ENCODE measurements at regions not wholly inside any gene's neighbourhood (a gene's known extent, or its start where the extent isn't known, plus 50 kb on each side); places are given as distances from the start of the nearest gene placed in this dataset.

GRCh38 chr2:129796225-129796624 lies 183.2 kb upstream of the RAB6C start:
- Histone ChIP-seq H3K36me3 (ENCODE audit: control insufficient read depth in 2 of 3, insufficient read depth in 3 of 3, low read length in 3 of 3) (no peaks in the 10 kb centered on the region), H3K27me3 (ENCODE audit: control insufficient read depth in 2 of 2, insufficient read depth in 2 of 2, low read length in 2 of 2) (no peaks in the 10 kb centered on the region), H3K9me3 (ENCODE audit: control insufficient read depth in 2 of 3, low read length in 3 of 3) (no peaks in the 10 kb centered on the region), H3K27ac (ENCODE audit: low read depth, low read length) (no peak overlapping the region), H3K4me3 (ENCODE audit: low read length) (no peak overlapping the region), H3K4me1 (ENCODE audit: control insufficient read depth in 2 of 2, insufficient read depth in 2 of 2, low read length in 2 of 2) (no peaks in the 10 kb centered on the region)
- peaks cover 0 to 3% (median 0%) of the 10 kb centered on the region in 11 donors for H3K9me3 Mint-ChIP-seq
- no peak for ATAC-seq
- ChIA-PET POLR2A (no interaction called here), CTCF (no interaction called here)
- no peaks in the 10 kb centered on the region for H3K36me3 Mint-ChIP-seq
- intact Hi-C loops (cut with micrococcal nuclease): no loop called here
- peaks cover 0 to 25% (median 4%) of the 10 kb centered on the region in 5 donors for H3K27me3 Mint-ChIP-seq
- no peak overlapping the region for H3K4me3 Mint-ChIP-seq
- no peaks in the 10 kb centered on the region for H3K4me1 Mint-ChIP-seq
- no peak for DNase-seq
- no peak overlapping the region for H3K27ac Mint-ChIP-seq

GRCh38 chr2:129796801-129797488 lies 182.5 kb upstream of the RAB6C start:
- POLR2A ChIA-PET: no interaction called here
- H3K4me3 ChIP-seq (ENCODE audit: low read length): no peak overlapping the region
- peaks cover 0 to 3% (median 0%) of the 10 kb centered on the region in 11 donors for H3K9me3 Mint-ChIP-seq

GRCh38 chr2:129797489-129798300 lies 181.8 kb upstream of the RAB6C start:
- no peaks in the 10 kb centered on the region for H3K4me1 Mint-ChIP-seq
- H3K27ac Mint-ChIP-seq: no peak overlapping the region
- DNase-seq (no peak), ATAC-seq (no peak)
- Histone ChIP-seq H3K27me3 (ENCODE audit: control insufficient read depth in 2 of 2, insufficient read depth in 2 of 2, low read length in 2 of 2) (no peaks in the 10 kb centered on the region), H3K4me1 (ENCODE audit: control insufficient read depth in 2 of 2, insufficient read depth in 2 of 2, low read length in 2 of 2) (no peaks in the 10 kb centered on the region), H3K36me3 (ENCODE audit: control insufficient read depth in 2 of 3, insufficient read depth in 3 of 3, low read length in 3 of 3) (no peaks in the 10 kb centered on the region), H3K9me3 (ENCODE audit: control insufficient read depth in 2 of 3, low read length in 3 of 3) (no peaks in the 10 kb centered on the region), H3K4me3 (ENCODE audit: low read length) (no peak overlapping the region), H3K27ac (ENCODE audit: low read depth, low read length) (no peak overlapping the region)
- H3K4me3 Mint-ChIP-seq: no peak overlapping the region
- POLR2A ChIA-PET: no interaction called here
- CTCF ChIA-PET: no interaction called here
- no peaks in the 10 kb centered on the region for H3K36me3 Mint-ChIP-seq
- peaks cover 0 to 3% (median 0%) of the 10 kb centered on the region in 11 donors for H3K9me3 Mint-ChIP-seq
- peaks cover 0 to 25% (median 5%) of the 10 kb centered on the region in 5 donors for H3K27me3 Mint-ChIP-seq
- intact Hi-C loops (cut with micrococcal nuclease): no loop called here

More at GRCh38 chr2:129796801-129797488, 182.5 kb upstream of the RAB6C start:
- Mint-ChIP-seq H3K36me3 (no peaks in the 10 kb centered on the region), H3K4me1 (no peaks in the 10 kb centered on the region), H3K27me3 (peaks cover 0 to 24% (median 5%) of the 10 kb centered on the region in 5 donors), H3K4me3 (no peak overlapping the region), H3K27ac (no peak overlapping the region)
- intact Hi-C loops (cut with micrococcal nuclease): no loop called here
- Histone ChIP-seq H3K36me3 (ENCODE audit: control insufficient read depth in 2 of 3, insufficient read depth in 3 of 3, low read length in 3 of 3) (no peaks in the 10 kb centered on the region), H3K9me3 (ENCODE audit: control insufficient read depth in 2 of 3, low read length in 3 of 3) (no peaks in the 10 kb centered on the region), H3K27me3 (ENCODE audit: control insufficient read depth in 2 of 2, insufficient read depth in 2 of 2, low read length in 2 of 2) (no peaks in the 10 kb centered on the region), H3K4me1 (ENCODE audit: control insufficient read depth in 2 of 2, insufficient read depth in 2 of 2, low read length in 2 of 2) (no peaks in the 10 kb centered on the region), H3K27ac (ENCODE audit: low read depth, low read length) (no peak overlapping the region)
- CTCF ChIA-PET: no interaction called here
- ATAC-seq (no peak), DNase-seq (no peak)

- POLR2A ChIA-PET: no interaction called here
- Histone ChIP-seq H3K4me3 (ENCODE audit: low read length) (no peak overlapping the region), H3K9me3 (ENCODE audit: control insufficient read depth in 2 of 3, low read length in 3 of 3) (no peaks in the 10 kb centered on the region), H3K36me3 (ENCODE audit: control insufficient read depth in 2 of 3, insufficient read depth in 3 of 3, low read length in 3 of 3) (no peaks in the 10 kb centered on the region), H3K27me3 (ENCODE audit: control insufficient read depth in 2 of 2, insufficient read depth in 2 of 2, low read length in 2 of 2) (no peaks in the 10 kb centered on the region), H3K27ac (ENCODE audit: low read depth, low read length) (no peak overlapping the region), H3K4me1 (ENCODE audit: control insufficient read depth in 2 of 2, insufficient read depth in 2 of 2, low read length in 2 of 2) (no peaks in the 10 kb centered on the region)
- no peaks in the 10 kb centered on the region for H3K4me1 Mint-ChIP-seq
- H3K9me3 Mint-ChIP-seq: no peaks in the 10 kb centered on the region
- no peak overlapping the region for H3K4me3 Mint-ChIP-seq
- H3K27ac Mint-ChIP-seq: no peak overlapping the region
- ATAC-seq: no peak
- no peak for DNase-seq
- CTCF ChIA-PET: no interaction called here
- peaks cover 0 to 25% (median 5%) of the 10 kb centered on the region in 5 donors for H3K27me3 Mint-ChIP-seq
- intact Hi-C loops (cut with micrococcal nuclease): no loop called here
- H3K36me3 Mint-ChIP-seq: no peaks in the 10 kb centered on the region
Observed at GRCh38 chr2:129798301-129798581, 181.2 kb upstream of the RAB6C start.

GRCh38 chr2:129798626-129799025 lies 180.8 kb upstream of the RAB6C start:
- Histone ChIP-seq H3K4me3 (ENCODE audit: low read length) (no peak overlapping the region), H3K9me3 (ENCODE audit: control insufficient read depth in 2 of 3, low read length in 3 of 3) (no peaks in the 10 kb centered on the region), H3K4me1 (ENCODE audit: control insufficient read depth in 2 of 2, insufficient read depth in 2 of 2, low read length in 2 of 2) (no peaks in the 10 kb centered on the region), H3K27me3 (ENCODE audit: control insufficient read depth in 2 of 2, insufficient read depth in 2 of 2, low read length in 2 of 2) (no peaks in the 10 kb centered on the region), H3K27ac (ENCODE audit: low read depth, low read length) (no peak overlapping the region), H3K36me3 (ENCODE audit: control insufficient read depth in 2 of 3, insufficient read depth in 3 of 3, low read length in 3 of 3) (no peaks in the 10 kb centered on the region)
- DNase-seq: no peak
- H3K36me3 Mint-ChIP-seq: no peaks in the 10 kb centered on the region
- no peak overlapping the region for H3K4me3 Mint-ChIP-seq
- H3K27me3 Mint-ChIP-seq: peaks cover 0 to 23% (median 5%) of the 10 kb centered on the region in 5 donors
- H3K4me1 Mint-ChIP-seq: no peaks in the 10 kb centered on the region
- intact Hi-C loops (cut with micrococcal nuclease): no loop called here
- CTCF ChIA-PET: no interaction called here
- POLR2A ChIA-PET: no interaction called here
- H3K9me3 Mint-ChIP-seq: no peaks in the 10 kb centered on the region
- no peak for ATAC-seq
- H3K27ac Mint-ChIP-seq: no peak overlapping the region

GRCh38 chr2:129799036-129799958 lies 180.2 kb upstream of the RAB6C start:
- Histone ChIP-seq H3K4me1 (ENCODE audit: control insufficient read depth in 2 of 2, insufficient read depth in 2 of 2, low read length in 2 of 2) (no peaks in the 10 kb centered on the region), H3K27ac (ENCODE audit: low read depth, low read length) (no peak overlapping the region), H3K36me3 (ENCODE audit: control insufficient read depth in 2 of 3, insufficient read depth in 3 of 3, low read length in 3 of 3) (no peaks in the 10 kb centered on the region), H3K27me3 (ENCODE audit: control insufficient read depth in 2 of 2, insufficient read depth in 2 of 2, low read length in 2 of 2) (no peaks in the 10 kb centered on the region), H3K4me3 (ENCODE audit: low read length) (no peak overlapping the region), H3K9me3 (ENCODE audit: control insufficient read depth in 2 of 3, low read length in 3 of 3) (no peaks in the 10 kb centered on the region)
- DNase-seq: no peak
- H3K27ac Mint-ChIP-seq: no peak overlapping the region
- no peaks in the 10 kb centered on the region for H3K9me3 Mint-ChIP-seq
- ChIA-PET POLR2A (no interaction called here), CTCF (no interaction called here)
- no peaks in the 10 kb centered on the region for H3K36me3 Mint-ChIP-seq
- H3K27me3 Mint-ChIP-seq: peaks cover 0 to 19% (median 5%) of the 10 kb centered on the region in 5 donors
- intact Hi-C loops (cut with micrococcal nuclease): no loop called here
- H3K4me1 Mint-ChIP-seq: no peaks in the 10 kb centered on the region
- no peak for ATAC-seq
- H3K4me3 Mint-ChIP-seq: no peak overlapping the region

Measured in naive thymus-derived CD4-positive, alpha-beta T cell (primary cell).